ENCODE measurements at regions not wholly inside any gene's neighbourhood (a gene's known extent, or its start where the extent isn't known, plus 50 kb on each side); places are given as distances from the start of the nearest gene placed in this dataset.
"Not testable (repeated sequence)": the region's sequence is repeated elsewhere in the genome, so short reads cannot be mapped to it uniquely, and the experiment has no call there.

- Histone ChIP-seq H2AFZ (ENCODE audit: low read depth, low read length) (no peak overlapping the region), H3K4me1 (ENCODE audit: insufficient read depth, low read length) (no peaks in the 10 kb centered on the region), H4K20me1 (ENCODE audit: insufficient read depth, low read length) (no peaks in the 10 kb centered on the region)
These were observed 107.6 kb upstream of the SPATA12 start for GRCh38 chr3:56952846-56953245.

GRCh38 chr3:56952061-56952460, 108.4 kb upstream of the SPATA12 start:
- H3K4me3 ChIP-seq (ENCODE audit: low read depth in 1 of 2, low read length in 2 of 2): no peak overlapping the region
- H3K4me1 ChIP-seq (ENCODE audit: insufficient read depth, low read length): no peaks in the 10 kb centered on the region
- no peaks in the 10 kb centered on the region for H3K36me3 ChIP-seq (ENCODE audit: insufficient read depth, low read length)
- no peaks in the 10 kb centered on the region for H3K9me3 ChIP-seq (ENCODE audit: insufficient read depth, low read length, severe bottlenecking)
- H3K4me2 ChIP-seq (ENCODE audit: insufficient read depth, low read length): no peak overlapping the region
- ATAC-seq (ENCODE audit: insufficient read depth, low read depth) (peak; percentile 59; the same call in 2 of the 3 replicates), DNase-seq (peak; percentile 21)
- H4K20me1 ChIP-seq (ENCODE audit: insufficient read depth, low read length): no peaks in the 10 kb centered on the region
- 0 out of 2 replicates have a peak overlapping the region, but pooled peaks have one; percentile 3 for H2AFZ ChIP-seq (ENCODE audit: low read depth, low read length)
- no peak overlapping the region for H3K9ac ChIP-seq (ENCODE audit: low read depth, low read length)
- H3K79me2 ChIP-seq (ENCODE audit: insufficient read depth, low read length): no peaks in the 10 kb centered on the region
- no peak for TF ChIP-seq CTCF (IDR thresholded peaks at IDR 0.05; ENCODE audit: borderline replicate concordance, extremely low read depth, low read length, poor library complexity, severe bottlenecking)
- no peak overlapping the region for H3K27ac ChIP-seq (ENCODE audit: low read length)
- H3K27me3 ChIP-seq (ENCODE audit: insufficient read depth, low read length, poor library complexity): no peaks in the 10 kb centered on the region

More at GRCh38 chr3:56952846-56953245, 107.6 kb upstream of the SPATA12 start:
- H3K4me2 ChIP-seq (ENCODE audit: insufficient read depth, low read length): no peak overlapping the region
- no peak for DNase-seq
- no peak for TF ChIP-seq CTCF (IDR thresholded peaks at IDR 0.05; ENCODE audit: borderline replicate concordance, extremely low read depth, low read length, poor library complexity, severe bottlenecking)
- no peak for TF ChIP-seq EZH2 (IDR thresholded peaks at IDR 0.05; ENCODE audit: borderline replicate concordance, low read depth, low read length, severe bottlenecking)
- H3K9me3 ChIP-seq (ENCODE audit: insufficient read depth, low read length, severe bottlenecking): no peaks in the 10 kb centered on the region
- no peaks in the 10 kb centered on the region for H3K27me3 ChIP-seq (ENCODE audit: insufficient read depth, low read length, poor library complexity)
- no peak for ATAC-seq (ENCODE audit: insufficient read depth, low read depth)
- no peaks in the 10 kb centered on the region for H3K36me3 ChIP-seq (ENCODE audit: insufficient read depth, low read length)
- H3K9ac ChIP-seq (ENCODE audit: low read depth, low read length): no peak overlapping the region
- H3K4me3 ChIP-seq (ENCODE audit: low read depth in 1 of 2, low read length in 2 of 2): no peak overlapping the region
- no peak overlapping the region for H3K27ac ChIP-seq (ENCODE audit: low read length)
- no peaks in the 10 kb centered on the region for H3K79me2 ChIP-seq (ENCODE audit: insufficient read depth, low read length)

GRCh38 chr3:56951366-56951765, 109.1 kb upstream of the SPATA12 start:
- TF ChIP-seq EZH2 (IDR thresholded peaks at IDR 0.05; ENCODE audit: borderline replicate concordance, low read depth, low read length, severe bottlenecking) (no peak), CTCF (IDR thresholded peaks at IDR 0.05; ENCODE audit: borderline replicate concordance, extremely low read depth, low read length, poor library complexity, severe bottlenecking) (no peak)
- H4K20me1 ChIP-seq (ENCODE audit: insufficient read depth, low read length): no peaks in the 10 kb centered on the region
- H3K9me3 ChIP-seq (ENCODE audit: insufficient read depth, low read length, severe bottlenecking): no peaks in the 10 kb centered on the region
- no peak overlapping the region for H3K4me2 ChIP-seq (ENCODE audit: insufficient read depth, low read length)
- no peaks in the 10 kb centered on the region for H3K4me1 ChIP-seq (ENCODE audit: insufficient read depth, low read length)
- no peaks in the 10 kb centered on the region for H3K79me2 ChIP-seq (ENCODE audit: insufficient read depth, low read length)
- H3K9ac ChIP-seq (ENCODE audit: low read depth, low read length): no peak overlapping the region
- ATAC-seq (ENCODE audit: insufficient read depth, low read depth) (no peak), DNase-seq (no peak)
- no peak overlapping the region for H3K4me3 ChIP-seq (ENCODE audit: low read depth in 1 of 2, low read length in 2 of 2)
- H3K27me3 ChIP-seq (ENCODE audit: insufficient read depth, low read length, poor library complexity): no peaks in the 10 kb centered on the region
- no peak overlapping the region for H3K27ac ChIP-seq (ENCODE audit: low read length)
- no peaks in the 10 kb centered on the region for H3K36me3 ChIP-seq (ENCODE audit: insufficient read depth, low read length)
- no peak overlapping the region for H2AFZ ChIP-seq (ENCODE audit: low read depth, low read length)

GRCh38 chr3:56945378-56945777, 115.1 kb upstream of the SPATA12 start:
- peak; percentile 23 for DNase-seq

More at GRCh38 chr3:56945378-56945777, 115.1 kb upstream of the SPATA12 start:
- H3K4me1 ChIP-seq (ENCODE audit: insufficient read depth, low read length): peaks cover 25% of the 10 kb centered on the region
- not testable (repeated sequence) for H3K9me3 ChIP-seq (ENCODE audit: insufficient read depth, low read length, severe bottlenecking); H3K4me2 ChIP-seq (ENCODE audit: insufficient read depth, low read length); H3K27ac ChIP-seq (ENCODE audit: low read length); H3K36me3 ChIP-seq (ENCODE audit: insufficient read depth, low read length); H3K79me2 ChIP-seq (ENCODE audit: insufficient read depth, low read length); H3K27me3 ChIP-seq (ENCODE audit: insufficient read depth, low read length, poor library complexity); H4K20me1 ChIP-seq (ENCODE audit: insufficient read depth, low read length); H2AFZ ChIP-seq (ENCODE audit: low read depth, low read length); H3K9ac ChIP-seq (ENCODE audit: low read depth, low read length); ATAC-seq (ENCODE audit: insufficient read depth, low read depth); H3K4me3 ChIP-seq (ENCODE audit: low read depth in 1 of 2, low read length in 2 of 2)
